SK-N-MC (cell line): ENCODE measurements at regions not wholly inside any gene's neighbourhood (a gene's known extent, or its start where the extent isn't known, plus 50 kb on each side); places are given as distances from the start of the nearest gene placed in this dataset.

Experiments used
- EZH2 ChIP-seq: fragments of 200-600 bp; sonication (generic); IDR thresholded peaks from one replicate; pipeline ENCODE4 v1.6.1; 2017; ENCODE audit warnings: antibody characterized with exemption
- FOXP2 ChIP-seq: optimal IDR thresholded peaks from 2 replicates; pipeline ENCODE3; 2011; ENCODE audit warnings: mild to moderate bottlenecking, moderate library complexity; ENCODE audit not compliant: insufficient read depth; ENCODE audit errors: extremely low read length, control extremely low read depth
- POLR2AphosphoS5 ChIP-seq: IDR thresholded peaks from 2 replicates; pipeline ENCODE4 v1.6.1; 2012; ENCODE audit warnings: mild to moderate bottlenecking, low read depth, low read length, borderline replicate concordance

GRCh38 chr2:142445023-142445422 is 314.2 kb upstream of the LRP1B start:
- TF ChIP-seq FOXP2 (no peak), EZH2 (no peak), POLR2AphosphoS5 (no peak)
